Heart left ventricle (tissue), 16 donors: ENCODE measurements at regions not wholly inside any gene's neighbourhood (a gene's known extent, or its start where the extent isn't known, plus 50 kb on each side); places are given as distances from the start of the nearest gene placed in this dataset.

Source experiments
- ATAC-seq, 4 donors: fragments of 200-7000 bp; cut with Tn5 transposase; one replicate each; pipeline ENCODE4 v1.9.1; 2020 to 2022; ENCODE audit warnings: moderate library complexity in 4 of 4, mild to moderate bottlenecking in 3 of 4, moderate number of reproducible peaks in 1 of 4
- DNase-seq, 5 donors: peaks; one replicate each; pipeline ENCODE4 v3.0.0-alpha.2; 2020
- H3K27ac ChIP-seq, 12 donors: fragments of 200-600 bp; sonication (generic) in 4 of 12; one replicate each; pipeline versions ENCODE4 v1.5.0 to v1.8.0; 2016 to 2022; ENCODE audit warnings: mild to moderate bottlenecking in 2 of 12
- H3K27me3 ChIP-seq, 9 donors: fragments of 200-600 bp; sonication (generic) in 2 of 9; one replicate each; pipeline versions ENCODE4 v1.5.1 to v1.8.0; 2016 to 2022; ENCODE audit warnings: mild to moderate bottlenecking in 3 of 9
- H3K36me3 ChIP-seq, 9 donors: fragments of 200-600 bp; sonication (generic) in 2 of 9; one replicate each; pipeline versions ENCODE4 v1.5.0 to v1.8.0; 2018 to 2022; ENCODE audit warnings: mild to moderate bottlenecking in 2 of 9
- H3K4me1 ChIP-seq, 12 donors: fragments of 200-600 bp; sonication (generic) in 4 of 12; one replicate each; pipeline versions ENCODE4 v1.5.0 to v1.8.0; 2016 to 2022; ENCODE audit warnings: mild to moderate bottlenecking in 3 of 12
- H3K4me3 ChIP-seq, 12 donors: fragments of 200-600 bp; sonication (generic) in 4 of 12; one replicate each; pipeline versions ENCODE4 v1.5.0 to v1.8.0; 2017 to 2022; ENCODE audit warnings: mild to moderate bottlenecking in 9 of 12, moderate library complexity in 4 of 12
- H3K9me3 ChIP-seq, 12 donors: fragments of 200-600 bp; sonication (generic) in 4 of 12; one replicate each; pipeline versions ENCODE4 v1.5.0 to v1.8.0; 2016 to 2022; ENCODE audit warnings: mild to moderate bottlenecking in 1 of 12
- POLR2A ChIP-seq, 2 donors: fragments of 450-650 bp; IDR thresholded peaks; one replicate each; pipeline ENCODE4 v1.6.1; 2017; ENCODE audit warnings: antibody characterized with exemption in 2 of 2, mild to moderate bottlenecking in 2 of 2, moderate library complexity in 2 of 2
- WGBS, 4 donors: extraction: QIAGEN DNeasy Blood & Tissue Kit in 2 of 4; methylation state at CpG; one replicate each; pipeline versions ENCODE4 v1.1.5 to v1.1.7; 2013 to 2018; 5-methylcytosine and 5-hydroxymethylcytosine counted together
- intact Hi-C, 10 donors: fragments of 100-400 bp; cut with DNase I; formaldehyde crosslinking; loops; one replicate each; pipeline versions ENCODE4 v1.11.1 to v1.14.2; 2022
- TF ChIP-seq, protein P1 (sequence below), 12 donors: fragments of 200-600 bp; sonication (generic) in 4 of 12; IDR thresholded peaks; one replicate each; pipeline versions ENCODE4 v1.5.0 to v1.8.0; 2018 to 2022; ENCODE audit warnings: antibody characterized with exemption in 12 of 12, mild to moderate bottlenecking in 5 of 12
- donor health status: ischemic (EF 13 %, LVEDD 7.1; RV severe dilation, severe dysfunction).
- donor health status: healthy with polysubstance abuse.
- donor health status: DM: no; HTN: yes; CAD: no.
- donor health status: DM: no; HTN: no; CAD: no.
- donor health status: ischemic (EF 25% LVEDD 6.9; RV normal size, moderate dysfunction).
- donor health status: ischemic (EF 25% LVEDD 5.7; RV mildly dilated, moderate dysfunction).
- donor health status: healthy.
- donor health status: DM: yes; HTN: yes; CAD: no.
- donor health status: ischemic (EF 35%, LVEDD 5.7; RV mildly dilated, moderate dysfunction).
- donor health status: nonischemic (EF 11% LVEDD 7.7; RV severe dilation, severe dysfunction).
- donor health status: DM: yes; HTN: yes; CAD: no.
- donor health status: PGD.
- donor health status: ischemic (EF 29% LVEDD 5.4; RV normal size, mild dysfunction).
- donor health status: nonischemic (EF 23%, LVEDD 6.1; RV moderate dilation, normal function).

- DNase-seq (no peak), ATAC-seq (no peak)
- 96 to 100% (median 98%) methylated on average over 2 of the region's 2 CpGs for WGBS, 4 donors
- no peak for TF ChIP-seq POLR2A (IDR thresholded peaks at IDR 0.05)
- TF ChIP-seq, protein P1, sequence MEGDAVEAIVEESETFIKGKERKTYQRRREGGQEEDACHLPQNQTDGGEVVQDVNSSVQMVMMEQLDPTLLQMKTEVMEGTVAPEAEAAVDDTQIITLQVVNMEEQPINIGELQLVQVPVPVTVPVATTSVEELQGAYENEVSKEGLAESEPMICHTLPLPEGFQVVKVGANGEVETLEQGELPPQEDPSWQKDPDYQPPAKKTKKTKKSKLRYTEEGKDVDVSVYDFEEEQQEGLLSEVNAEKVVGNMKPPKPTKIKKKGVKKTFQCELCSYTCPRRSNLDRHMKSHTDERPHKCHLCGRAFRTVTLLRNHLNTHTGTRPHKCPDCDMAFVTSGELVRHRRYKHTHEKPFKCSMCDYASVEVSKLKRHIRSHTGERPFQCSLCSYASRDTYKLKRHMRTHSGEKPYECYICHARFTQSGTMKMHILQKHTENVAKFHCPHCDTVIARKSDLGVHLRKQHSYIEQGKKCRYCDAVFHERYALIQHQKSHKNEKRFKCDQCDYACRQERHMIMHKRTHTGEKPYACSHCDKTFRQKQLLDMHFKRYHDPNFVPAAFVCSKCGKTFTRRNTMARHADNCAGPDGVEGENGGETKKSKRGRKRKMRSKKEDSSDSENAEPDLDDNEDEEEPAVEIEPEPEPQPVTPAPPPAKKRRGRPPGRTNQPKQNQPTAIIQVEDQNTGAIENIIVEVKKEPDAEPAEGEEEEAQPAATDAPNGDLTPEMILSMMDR (IDR thresholded peaks at IDR 0.05): no peak
- H3K27ac ChIP-seq: no peak overlapping the region
- intact Hi-C loops: no loop called here
- H3K36me3 ChIP-seq: no peaks in the 10 kb centered on the region
- no peaks in the 10 kb centered on the region for H3K27me3 ChIP-seq
- H3K4me3 ChIP-seq: no peak overlapping the region
- peaks cover 0 to 28% (median 7%) of the 10 kb centered on the region in 12 donors for H3K4me1 ChIP-seq
- no peaks in the 10 kb centered on the region for H3K9me3 ChIP-seq
Measured at GRCh38 chr12:94053676-94054075, 94.7 kb upstream of the PLXNC1 start.

DNA sequence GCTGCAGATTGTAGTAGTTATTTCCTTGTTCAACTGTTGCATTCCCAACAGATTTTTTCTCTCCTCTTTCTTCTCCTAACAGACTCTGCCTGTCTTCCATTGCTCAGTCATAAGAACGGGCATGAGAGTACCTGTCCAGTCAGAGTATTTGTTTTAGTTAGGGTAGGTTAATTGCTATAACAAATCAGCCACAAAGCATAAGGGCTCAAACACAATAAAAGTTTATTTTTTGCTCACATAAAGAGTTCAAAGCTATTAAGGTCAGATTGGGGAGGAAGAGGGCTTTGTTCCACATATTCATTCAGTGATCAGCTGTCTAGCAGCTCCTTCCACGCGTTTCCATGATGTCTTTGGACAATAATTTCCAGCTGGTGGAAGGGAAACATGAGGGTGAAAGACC, 92.8 kb upstream of the PLXNC1 start:
- 80 to 92% (median 84%) methylated on average over 3 of the region's 3 CpGs for WGBS, 4 donors
- H3K9me3 ChIP-seq: no peaks in the 10 kb centered on the region
- no peak for ATAC-seq

DNA sequence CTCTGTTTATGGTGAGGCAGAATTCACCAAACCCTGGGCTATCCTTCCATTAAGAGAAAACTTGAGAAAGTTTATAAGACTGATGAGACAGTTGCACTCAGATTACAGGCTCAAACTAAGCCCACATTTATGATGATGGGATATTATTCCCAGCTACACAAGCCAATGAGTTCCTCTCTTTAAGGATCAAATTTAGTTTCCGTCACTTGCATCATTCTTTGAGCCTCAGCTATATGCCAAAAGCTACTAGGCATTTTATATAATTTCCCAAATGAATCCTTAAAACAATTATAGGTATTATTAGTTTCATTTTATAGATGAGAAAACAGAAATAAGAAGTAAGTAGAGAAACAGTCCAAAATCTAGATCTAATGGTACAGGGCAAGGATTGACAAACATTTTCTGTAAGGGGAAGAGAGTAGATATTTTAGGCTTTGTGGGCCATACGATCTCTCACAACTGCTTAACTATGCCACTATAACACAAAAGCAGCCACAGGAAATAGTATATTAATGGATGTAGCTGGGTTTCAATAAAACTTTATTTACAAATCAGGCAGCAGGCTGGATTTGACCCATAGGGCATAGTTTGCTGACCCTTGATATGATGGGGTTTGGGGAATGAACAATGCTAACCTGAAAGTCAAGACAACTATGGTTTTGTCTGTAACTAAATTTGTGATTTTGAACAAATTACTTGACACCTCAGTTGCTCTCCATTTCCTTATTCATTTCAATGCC, 91.8 kb upstream of the PLXNC1 start:
- H3K27ac ChIP-seq: peak overlapping the region in 2 of 12 donors; percentile 3 to 14
- peaks cover 0 to 27% (median 6%) of the 10 kb centered on the region in 12 donors for H3K4me1 ChIP-seq
- no peak for DNase-seq
- no peak overlapping the region for H3K4me3 ChIP-seq
- WGBS, 4 donors: 95 to 98% (median 97%) methylated on average over 2 of the region's 2 CpGs
- H3K36me3 ChIP-seq: no peaks in the 10 kb centered on the region
- no peaks in the 10 kb centered on the region for H3K27me3 ChIP-seq
- no peak for ATAC-seq
- no peak for TF ChIP-seq POLR2A (IDR thresholded peaks at IDR 0.05)
- TF ChIP-seq, protein P1 (IDR thresholded peaks at IDR 0.05): no peak
- H3K9me3 ChIP-seq: no peaks in the 10 kb centered on the region
- intact Hi-C loops: no loop called here

More for the DNA sequence above, 92.8 kb upstream of the PLXNC1 start:
- intact Hi-C loops: no loop called here
- no peak for TF ChIP-seq POLR2A (IDR thresholded peaks at IDR 0.05)
- TF ChIP-seq, protein P1 (IDR thresholded peaks at IDR 0.05): no peak
- Histone ChIP-seq H3K27me3 (no peaks in the 10 kb centered on the region), H3K27ac (no peak overlapping the region), H3K4me1 (peaks cover 0 to 27% (median 6%) of the 10 kb centered on the region in 12 donors), H3K4me3 (no peak overlapping the region), H3K36me3 (no peaks in the 10 kb centered on the region)
- no peak for DNase-seq

DNA sequence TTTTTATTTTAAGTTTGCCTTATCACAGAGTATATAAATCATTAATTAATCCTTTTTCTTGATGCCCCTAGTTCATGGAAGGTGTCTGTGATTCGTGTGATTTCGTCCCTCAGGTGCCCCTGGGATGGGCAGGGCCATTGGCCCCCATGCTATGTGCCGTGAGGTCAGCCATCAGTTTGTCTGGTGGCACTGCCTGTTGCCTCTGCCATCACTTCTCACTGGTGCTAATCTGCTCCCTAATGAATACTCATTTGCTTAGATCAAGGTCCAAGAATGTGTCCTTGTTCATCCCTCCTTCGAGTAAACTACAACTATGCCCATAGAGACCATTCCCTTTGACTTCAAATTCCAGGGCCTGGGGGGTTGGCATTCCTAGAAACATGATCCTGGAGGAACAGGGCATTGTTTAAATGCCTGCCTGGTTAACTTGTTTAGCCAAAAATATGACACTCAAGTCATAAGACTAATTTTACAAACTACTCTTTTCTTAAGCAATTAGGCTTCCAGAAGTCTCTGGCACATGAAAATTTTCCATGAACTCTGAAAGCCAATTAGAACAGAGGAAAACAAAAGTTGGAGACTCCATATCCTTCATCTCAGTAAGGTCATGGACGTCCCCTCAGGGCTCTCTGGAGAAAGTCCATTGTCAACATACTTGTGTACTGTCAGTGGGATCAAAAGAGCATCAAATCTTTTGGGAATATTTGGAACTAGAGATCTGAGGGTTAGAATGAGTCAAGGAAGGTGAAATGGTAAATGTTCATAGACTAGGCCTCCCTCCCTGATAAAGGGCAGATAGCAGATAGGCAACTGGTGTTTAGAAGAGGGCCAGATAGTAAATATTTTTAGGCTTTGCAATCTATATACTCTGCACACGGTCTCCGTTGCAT, 90.9 kb upstream of the PLXNC1 start:
- 69 to 79% (median 71%) methylated on average over 7 of the region's 7 CpGs for WGBS, 4 donors
- intact Hi-C loops: no loop called here
- peaks cover 0 to 25% (median 6%) of the 10 kb centered on the region in 12 donors for H3K4me1 ChIP-seq

More for the DNA sequence above, 90.9 kb upstream of the PLXNC1 start:
- Histone ChIP-seq H3K27me3 (no peaks in the 10 kb centered on the region), H3K4me3 (no peak overlapping the region), H3K36me3 (no peaks in the 10 kb centered on the region), H3K27ac (peak overlapping the region in 7 of 12 donors; percentile 3 to 63 (median 31)), H3K9me3 (no peaks in the 10 kb centered on the region)
- TF ChIP-seq, protein P1 (IDR thresholded peaks at IDR 0.05): no peak
- no peak for TF ChIP-seq POLR2A (IDR thresholded peaks at IDR 0.05)
- DNase-seq (peak in 1 of 5 donors; percentile 41), ATAC-seq (peak; percentile 62 to 83 (median 74))
